Dermis microvascular lymphatic vessel endothelial cell (primary cell): ENCODE measurements at regions not wholly inside any gene's neighbourhood (a gene's known extent, or its start where the extent isn't known, plus 50 kb on each side); places are given as distances from the start of the nearest gene placed in this dataset.
"Not testable (repeated sequence)": the region's sequence is repeated elsewhere in the genome, so short reads cannot be mapped to it uniquely, and the experiment has no call there.

Experiments used
- DNase-seq, 2 donors: peaks; one replicate each; pipeline versions ENCODE4 v3.0.0 to v3.0.0-alpha.2; 2010; ENCODE audit warnings: low read depth in 2 of 2

DNA sequence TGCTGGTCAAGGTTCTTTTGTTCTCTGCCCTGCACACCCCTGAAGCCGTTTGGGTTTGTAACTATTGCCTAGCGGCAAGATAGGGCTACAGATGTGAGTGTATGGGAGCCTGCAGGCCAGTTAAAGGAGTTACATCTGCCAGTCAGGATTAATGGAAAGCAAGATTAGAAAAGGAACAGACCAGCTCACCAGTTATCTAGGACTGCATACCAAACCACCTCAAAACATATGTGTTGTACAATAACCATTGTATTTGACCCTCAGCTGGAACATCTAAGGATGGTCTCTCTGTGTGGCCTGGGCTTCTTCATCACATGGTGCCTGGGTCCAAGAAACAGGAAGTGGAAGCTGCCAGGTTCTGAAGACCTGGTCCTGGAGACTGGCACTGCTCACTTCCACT is 52.5 kb upstream of the FBXO28 start:
- DNase-seq = no peak

DNA sequence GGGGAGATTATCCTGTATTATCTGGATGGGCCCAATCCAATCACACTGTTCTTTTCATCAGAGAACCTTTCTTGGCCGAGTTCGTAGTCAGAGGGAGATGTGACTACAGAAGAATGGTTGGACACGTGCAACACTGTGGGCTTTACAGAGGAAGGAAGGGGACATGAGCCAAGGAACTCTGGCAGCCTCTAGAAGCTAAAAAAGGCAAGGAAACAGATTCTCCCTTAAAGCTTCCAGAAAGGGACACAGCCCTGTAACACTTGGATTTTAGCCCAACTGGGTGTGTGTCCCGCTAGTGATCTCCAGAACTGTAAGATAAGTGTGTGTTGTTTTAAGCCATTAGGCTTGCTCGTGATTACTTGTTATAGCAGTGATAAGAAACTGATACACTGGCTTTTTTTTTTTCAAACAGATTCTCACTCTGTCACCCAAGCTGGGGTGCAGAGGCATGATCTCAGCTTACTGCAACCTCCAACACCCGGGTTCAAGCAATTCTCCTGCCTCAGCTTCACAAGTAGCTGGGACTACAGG is 53.9 kb upstream of the FBXO28 start:
- peak in 1 of 2 donors; percentile 36 for DNase-seq

DNA sequence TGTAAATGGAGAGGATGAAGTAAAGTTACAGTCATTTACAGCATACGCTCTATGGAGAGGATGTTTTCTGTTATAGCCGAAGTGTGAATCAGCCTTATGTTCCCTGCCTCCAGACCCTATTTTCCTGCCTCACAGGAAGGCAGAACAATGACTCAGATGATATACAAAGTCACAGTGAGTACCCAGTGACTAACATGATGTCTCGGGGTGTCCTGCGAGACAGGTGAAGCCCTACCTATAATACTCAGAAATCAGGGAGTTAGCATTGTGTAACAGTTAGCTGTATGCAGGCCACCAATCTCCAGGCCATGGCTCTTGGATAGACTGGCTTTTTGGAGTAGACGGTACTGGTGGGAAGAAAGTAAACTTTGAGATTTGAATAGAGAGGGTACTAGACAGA is 55.6 kb upstream of the FBXO28 start:
- DNase-seq = peak; percentile 63 to 91

DNA sequence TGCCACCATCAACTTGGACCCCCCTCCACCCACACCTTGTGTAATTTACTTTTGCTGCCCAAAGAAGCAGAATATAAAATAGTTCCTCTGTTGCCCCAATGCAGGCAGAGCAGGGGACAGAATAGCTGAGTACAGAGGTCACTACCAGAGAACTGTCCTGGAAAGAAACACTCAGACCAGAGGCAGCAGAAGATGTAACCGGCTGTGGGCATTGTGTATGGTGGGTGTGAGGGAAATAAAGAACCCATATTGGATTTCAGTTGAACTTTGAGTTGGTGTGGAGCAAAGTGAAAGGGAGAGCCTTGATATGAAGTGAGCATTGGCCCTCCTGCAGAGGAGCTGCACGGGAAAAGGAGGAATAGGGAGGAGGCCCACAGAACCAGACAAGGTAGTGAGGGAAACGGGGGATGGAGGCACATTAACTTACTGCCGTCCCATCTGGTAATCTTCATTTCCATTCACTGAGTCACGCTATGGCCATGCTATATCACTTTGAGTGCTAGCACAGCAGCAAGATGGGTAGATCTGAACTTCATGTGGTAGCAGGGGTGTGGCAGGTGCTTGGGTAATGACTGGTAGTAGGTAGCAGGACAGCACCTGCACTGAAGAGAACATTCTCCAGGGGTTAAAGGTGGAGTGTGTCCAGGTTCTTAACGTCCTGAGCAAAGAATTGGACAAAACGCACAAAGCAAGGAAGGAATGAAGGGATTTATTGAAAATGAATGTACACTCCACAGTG is 56.3 kb upstream of the FBXO28 start:
- peak in 1 of 2 donors; percentile 8 for DNase-seq

DNA sequence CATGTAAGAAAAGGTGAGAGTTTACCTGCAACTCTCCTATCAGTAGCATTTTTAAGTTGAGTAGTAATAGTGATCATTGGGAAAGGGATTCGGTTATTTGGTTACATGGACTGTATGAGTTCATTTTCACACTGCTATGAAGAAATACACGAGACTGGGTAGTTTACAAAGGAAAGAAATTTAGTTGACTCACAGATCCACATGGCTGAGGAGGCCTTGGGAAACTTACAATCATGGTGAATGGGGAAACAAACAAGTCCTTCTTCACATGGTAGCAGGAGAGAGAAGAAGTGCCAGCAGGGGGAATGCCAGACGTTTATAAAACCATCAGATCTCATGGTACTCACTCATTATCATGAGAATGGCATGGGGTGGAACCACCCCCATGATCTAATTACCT is 59.3 kb upstream of the FBXO28 start:
- peak in 1 of 2 donors; percentile 31 for DNase-seq

DNA sequence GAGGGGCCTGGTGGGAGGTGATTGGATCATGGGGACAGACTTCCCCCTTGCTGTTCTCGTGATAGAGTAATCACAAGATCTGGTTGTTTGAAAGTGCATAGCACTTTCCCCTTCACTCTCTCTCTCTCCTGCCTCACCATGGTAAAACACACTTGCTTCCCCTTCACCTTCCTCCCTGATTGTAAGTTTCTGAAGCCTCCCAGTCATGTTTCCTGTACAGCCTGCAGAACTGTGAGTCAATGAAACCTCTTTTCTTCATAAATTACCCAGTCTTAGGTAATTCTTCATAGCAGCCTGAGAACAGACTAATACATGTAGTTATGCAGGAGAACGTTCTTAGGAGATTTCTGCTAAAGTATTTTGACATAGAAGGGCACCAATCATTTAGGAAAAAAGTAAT is 59.9 kb upstream of the FBXO28 start:
- peak in 1 of 2 donors; percentile 85 for DNase-seq

DNA sequence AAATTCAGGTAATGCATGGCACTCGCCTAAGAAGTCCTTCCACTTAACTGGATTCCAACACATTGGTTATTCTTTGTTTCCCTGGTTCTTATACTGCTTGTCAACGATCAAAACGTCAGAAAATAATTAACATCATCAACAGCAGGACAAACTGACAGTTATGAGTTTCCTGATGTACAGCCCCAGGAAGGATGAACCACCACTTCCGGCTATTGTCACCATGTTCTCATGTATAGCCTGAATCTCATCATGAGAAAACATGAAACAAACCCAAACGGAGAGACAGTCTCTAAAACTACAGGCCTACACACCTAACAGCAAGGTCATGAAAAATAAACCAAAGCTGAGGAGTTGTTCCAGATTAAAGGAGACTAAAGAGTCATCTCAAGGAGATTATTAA is 60.5 kb upstream of the FBXO28 start:
- DNase-seq = peak; percentile 85 to 95

DNA sequence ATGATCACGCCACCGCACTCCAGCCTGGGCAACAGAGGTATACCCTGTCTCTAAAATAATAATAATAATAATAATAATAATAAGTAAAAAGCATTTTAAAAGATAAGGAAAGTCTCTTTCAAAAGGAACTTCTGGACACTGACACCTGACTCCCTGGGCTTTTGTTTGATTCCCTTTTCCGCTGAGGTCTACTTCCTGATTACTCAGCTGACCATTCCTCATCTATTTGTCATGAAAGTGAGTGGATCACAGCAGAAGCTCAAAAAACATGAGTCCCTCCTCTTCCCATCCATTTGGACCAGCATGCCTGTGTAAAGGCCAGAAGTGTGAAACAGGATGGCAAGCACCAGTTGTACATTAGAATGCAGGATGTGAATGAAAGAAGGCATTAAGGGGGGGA is 61.1 kb upstream of the FBXO28 start:
- peak; percentile 98 for DNase-seq

DNA sequence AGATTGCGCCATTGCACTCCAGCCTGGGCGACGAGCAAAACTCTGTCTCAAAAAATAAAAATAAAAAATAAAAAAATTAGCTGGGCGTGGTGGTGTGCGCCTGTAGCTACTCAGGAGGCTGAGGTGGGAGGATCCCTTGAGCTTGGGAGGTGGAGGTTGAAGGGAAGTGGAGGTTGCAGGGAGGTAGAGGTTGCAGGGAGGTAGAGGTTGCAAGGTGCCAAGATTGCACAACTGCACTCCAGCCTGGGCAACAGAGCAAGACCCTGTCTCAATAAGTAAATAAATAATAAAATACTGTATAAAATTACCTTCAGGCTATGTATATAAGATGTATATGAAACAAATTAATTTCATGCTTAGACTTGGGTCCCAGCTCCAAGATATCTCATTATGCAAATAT is 62.1 kb upstream of the FBXO28 start:
- DNase-seq = not testable (repeated sequence)

DNA sequence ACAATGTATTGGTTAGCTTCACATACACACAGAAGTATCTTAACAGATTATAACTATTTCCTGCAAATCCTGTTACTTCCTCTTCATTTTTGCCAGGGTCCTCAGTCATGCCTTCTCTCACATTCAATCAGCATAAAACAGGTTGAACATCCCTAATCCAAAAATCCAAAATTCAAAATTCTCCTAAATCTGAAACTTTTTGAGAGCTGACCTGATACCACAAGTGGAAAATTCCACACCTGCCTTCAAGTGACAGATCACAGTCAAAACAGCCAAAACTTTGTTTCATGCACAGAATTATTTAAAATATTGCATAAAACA is 62.9 kb upstream of the FBXO28 start:
- DNase-seq = no peak

DNA sequence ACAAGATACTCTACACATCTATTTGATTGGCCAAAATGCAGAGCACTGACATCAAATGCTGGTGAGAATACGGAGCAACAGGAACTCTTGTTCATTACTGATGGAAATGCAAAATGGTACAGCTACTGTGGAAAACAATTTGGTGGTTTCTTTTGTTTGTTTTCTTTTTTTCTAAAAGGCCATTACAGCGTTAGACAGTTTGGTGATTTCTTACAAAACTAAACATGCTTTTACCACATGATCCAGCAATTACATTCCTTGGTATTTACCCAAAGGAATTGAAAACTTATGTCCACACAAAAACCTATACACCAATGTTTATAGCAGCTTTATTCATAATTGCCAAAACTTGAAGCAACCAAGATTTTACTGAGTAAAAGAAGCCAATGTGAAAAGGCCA is 66.4 kb upstream of the FBXO28 start:
- no peak for DNase-seq

DNA sequence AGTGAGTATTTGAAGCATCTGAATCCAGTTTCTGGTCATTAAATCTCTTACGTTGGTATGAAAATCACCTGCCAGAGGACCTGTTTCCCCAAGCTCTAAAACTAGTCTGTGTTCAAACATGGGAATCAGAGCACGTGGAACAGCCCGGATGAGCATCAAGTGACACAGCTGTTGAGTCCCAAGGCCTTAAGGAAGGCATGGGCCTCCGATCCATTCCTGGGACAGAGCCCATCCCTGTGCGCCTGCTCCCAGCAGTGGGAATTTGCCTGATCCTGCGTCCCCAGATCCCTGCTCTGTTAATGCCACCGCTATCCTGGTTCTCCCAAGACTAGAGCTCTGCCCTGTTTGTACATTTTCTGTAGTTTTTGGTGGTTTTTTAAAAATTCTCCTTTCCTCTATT is 68.4 kb upstream of the FBXO28 start:
- DNase-seq = no peak

DNA sequence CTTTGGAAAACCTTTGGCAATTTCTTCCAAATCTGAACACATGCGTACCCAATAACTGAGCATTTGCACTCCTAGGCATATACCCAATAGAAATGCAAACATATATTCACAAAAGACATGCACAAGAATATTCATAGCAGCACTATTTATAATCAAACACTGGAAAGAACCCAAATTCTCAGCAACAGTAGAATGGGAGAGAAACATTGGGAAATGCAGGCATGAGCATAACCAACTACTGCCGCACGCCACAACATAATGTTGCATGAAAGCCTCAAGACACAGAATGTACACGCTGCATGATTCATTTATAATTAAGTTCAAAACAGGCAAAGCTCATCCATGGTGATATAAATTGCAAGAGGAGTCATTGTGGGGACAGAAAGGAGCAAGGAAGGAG is 69.5 kb upstream of the FBXO28 start:
- no peak for DNase-seq

DNA sequence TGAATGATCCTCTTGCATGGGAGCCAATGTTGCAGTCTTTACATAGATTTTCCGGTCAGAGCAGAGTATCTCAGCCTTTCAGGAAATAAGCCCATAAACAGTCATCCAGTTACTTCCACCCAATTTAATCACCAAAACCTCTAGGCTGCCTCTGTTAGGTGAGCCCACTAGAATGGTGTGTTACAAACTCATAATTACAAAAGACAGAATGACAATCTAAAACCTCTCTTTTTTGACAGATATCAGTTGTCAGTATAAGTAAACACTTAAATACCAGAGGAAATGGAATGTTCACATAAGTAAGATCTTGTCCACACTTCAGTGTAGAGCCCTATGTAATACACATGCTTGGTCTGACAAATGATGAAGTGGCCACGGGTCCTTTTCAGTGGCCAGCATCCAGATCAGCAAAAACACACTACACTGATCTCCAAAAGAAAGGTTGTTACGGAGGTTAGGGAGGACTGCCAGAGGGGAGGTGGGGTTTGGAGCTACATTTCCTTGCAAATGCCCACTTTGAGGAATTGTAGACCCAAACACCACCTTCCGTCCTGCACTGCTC is 71.3 kb upstream of the FBXO28 start:
- peak in 1 of 2 donors; percentile 40 for DNase-seq

DNA sequence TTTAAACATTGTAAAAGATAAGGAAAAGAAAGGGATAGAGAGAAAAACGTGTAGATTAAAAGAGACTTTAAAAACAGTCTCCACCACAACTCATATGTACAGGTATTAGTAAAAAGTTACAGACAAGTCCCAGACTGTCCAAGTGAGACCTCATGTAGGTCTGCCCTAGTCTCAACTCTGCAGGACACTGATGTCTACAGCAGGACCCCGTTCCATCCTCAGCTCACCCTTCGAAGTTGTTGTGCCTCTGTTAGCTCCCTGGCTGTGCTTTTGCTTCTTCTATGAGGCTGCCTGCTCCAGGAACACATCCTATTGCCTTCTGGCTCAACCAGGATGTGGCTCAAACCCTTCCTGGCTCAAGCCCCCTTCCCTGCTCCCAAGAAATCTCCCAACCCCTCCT is 72.9 kb upstream of the FBXO28 start:
- no peak for DNase-seq

DNA sequence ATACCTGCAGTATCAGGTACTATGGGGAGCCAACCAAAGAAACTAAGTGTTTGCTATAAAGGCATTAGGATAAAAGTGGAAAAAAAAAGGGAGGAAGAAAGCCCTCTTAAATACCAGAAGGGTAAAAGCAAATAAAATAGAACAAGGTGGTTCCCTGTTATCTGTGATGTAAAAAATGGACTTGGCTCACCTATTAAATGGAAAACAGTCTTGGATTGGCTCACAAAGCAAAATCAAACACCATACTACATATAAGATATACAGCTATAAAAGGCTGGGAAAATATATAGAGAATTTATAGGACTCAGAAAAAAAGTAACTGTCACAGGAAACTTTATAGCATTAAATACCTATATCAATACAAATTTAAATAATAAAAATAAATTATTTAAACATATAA is 73.5 kb upstream of the FBXO28 start:
- DNase-seq = not testable (repeated sequence)

DNA sequence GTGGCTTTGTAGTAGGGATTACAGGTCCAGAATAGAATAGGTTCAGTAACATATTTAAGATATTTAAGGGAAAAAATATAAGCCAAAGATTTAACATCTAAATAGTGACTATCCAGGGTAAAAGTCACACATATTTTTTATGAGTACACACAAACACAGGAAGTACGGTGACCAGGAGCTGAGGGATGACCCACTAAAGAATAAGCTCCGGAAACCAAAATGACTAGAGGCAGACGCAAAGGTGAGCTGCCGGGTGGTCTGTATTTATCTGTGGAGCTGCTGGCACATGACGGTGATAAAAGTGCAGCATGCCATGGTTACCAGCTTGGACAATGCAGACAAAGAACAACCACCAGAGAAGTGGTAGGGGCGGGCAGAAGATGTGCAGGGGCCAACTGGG is 73.9 kb upstream of the FBXO28 start:
- DNase-seq = peak in 1 of 2 donors; percentile 59

DNA sequence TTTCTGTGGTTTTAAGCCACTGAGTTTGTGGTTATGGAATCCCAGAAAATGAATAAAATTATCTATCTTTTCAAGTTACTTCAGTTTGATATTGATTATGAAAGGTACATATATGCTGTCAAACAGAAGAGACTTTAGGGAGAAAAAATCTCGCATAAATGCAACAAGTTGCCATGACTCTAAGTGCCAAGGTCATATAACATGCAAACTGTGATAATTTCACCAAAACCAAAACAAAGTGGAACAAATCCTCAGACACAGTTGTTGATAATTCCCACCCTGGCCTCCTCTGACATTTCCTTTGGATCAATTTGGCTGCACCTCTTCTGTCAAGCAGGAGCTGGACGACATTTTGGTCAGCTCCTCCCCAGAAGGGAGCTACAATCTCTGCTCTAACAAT is 75.1 kb upstream of the FBXO28 start:
- not testable (repeated sequence) for DNase-seq

DNA sequence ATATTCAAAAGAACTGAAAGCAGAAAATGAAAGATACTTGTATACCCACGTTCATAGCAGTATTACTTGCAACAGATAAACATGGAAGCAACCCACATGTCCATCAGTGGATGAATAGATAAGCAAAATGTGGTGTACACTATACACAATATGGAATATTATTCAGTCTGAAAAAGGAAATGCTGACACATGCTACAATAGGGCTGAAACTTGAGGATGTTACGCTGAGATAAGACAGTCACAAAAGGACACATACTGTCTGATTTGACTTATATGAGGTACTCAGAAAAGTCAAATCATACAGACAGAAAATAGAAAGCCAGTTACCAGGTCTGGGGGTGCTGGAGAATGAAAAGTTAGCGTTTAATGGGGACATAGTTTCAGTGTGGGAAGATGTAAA is 76.5 kb upstream of the FBXO28 start:
- not testable (repeated sequence) for DNase-seq

DNA sequence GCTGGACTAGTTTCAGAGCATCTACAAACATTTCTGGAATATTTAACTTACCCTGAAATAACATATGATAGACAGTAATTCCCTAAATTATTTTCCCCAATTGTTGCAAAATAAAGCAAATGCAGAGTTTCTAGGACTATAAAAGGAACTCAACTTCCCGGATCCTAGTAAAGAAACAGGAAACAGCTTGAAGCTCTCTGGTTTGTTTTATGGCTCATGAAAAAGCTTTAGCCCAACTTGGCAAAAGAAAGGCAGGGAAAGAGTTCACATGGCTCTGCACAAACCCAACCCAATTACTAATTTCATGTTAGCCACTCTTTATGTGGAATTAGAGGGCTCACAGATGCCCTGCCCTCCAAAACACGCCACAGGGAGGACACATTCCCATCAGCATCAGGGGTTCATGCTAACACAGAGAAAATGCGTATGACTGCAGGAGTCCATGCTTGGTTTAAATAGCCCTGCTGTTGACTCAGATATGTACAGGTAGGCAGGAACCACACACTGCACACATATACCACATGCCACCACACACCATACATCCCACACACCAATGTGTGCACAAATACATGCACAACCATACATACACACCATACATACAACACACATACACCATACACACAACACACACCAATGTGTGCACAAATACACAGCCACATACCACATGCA is 81.2 kb upstream of the FBXO28 start:
- DNase-seq = not testable (repeated sequence)

DNA sequence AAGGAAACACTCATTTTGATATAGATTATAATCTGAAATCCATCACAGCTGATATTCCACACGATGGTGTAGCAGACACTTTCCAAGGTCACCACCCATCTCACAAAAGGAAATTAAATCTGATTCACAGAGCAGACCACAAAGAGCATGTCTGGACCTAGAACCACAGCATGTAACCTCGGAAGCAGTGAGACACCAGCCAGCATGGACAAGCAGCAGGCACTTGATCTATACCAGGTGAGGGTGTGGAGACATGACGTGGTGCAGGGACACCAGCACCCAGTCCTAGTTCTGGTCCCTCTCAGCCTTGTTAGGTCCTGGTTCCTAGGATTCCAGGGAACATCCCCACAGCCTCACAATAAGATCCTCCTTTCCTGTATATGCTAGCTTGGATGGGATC is 81.9 kb upstream of the FBXO28 start:
- DNase-seq = not testable (repeated sequence)

DNA sequence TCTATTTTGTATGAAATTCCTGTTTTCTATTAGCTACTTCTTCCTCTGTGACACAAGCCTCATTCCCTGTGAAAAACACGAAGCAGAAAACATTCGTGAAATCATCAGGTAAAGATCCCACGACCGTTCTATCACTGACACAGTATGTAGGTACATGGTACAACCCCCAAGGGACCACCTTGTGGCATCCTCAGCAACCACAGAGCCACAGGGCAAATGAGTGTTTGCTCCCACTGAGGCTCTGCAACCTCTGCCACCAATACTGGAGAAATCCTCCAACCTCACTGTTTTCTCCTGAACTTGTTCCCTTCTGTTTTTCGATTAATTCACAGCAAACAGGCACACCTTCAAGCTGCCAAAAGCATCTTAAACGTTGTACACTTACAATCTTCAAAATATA is 83.7 kb upstream of the FBXO28 start:
- not testable (repeated sequence) for DNase-seq
